ENCODE measurements at regions not wholly inside any gene's neighbourhood (a gene's known extent, or its start where the extent isn't known, plus 50 kb on each side); places are given as distances from the start of the nearest gene placed in this dataset.
"Not testable (repeated sequence)": the region's sequence is repeated elsewhere in the genome, so short reads cannot be mapped to it uniquely, and the experiment has no call there.

DNA sequence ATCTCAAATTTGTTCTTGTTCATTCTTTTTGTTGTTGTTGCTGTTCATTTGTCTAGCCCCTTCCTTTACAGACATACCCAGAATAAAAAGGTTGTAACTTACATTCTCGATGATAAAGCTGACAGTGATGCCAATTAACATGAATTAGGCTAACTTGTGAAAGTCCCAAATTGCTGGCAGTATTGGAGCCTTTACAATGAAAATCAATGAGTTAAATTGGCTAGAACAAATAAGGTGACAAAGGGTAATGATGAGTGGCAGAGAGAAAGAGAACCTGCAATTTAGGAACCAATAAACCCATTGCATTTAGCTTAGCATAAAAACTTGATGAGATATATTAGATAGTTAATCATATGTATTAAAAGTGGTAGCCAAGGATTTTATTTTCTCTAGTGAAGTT lies 521.0 kb downstream of the ADCYAP1 start:
- FAIRE-seq = no peak
- TF ChIP-seq, protein P1, sequence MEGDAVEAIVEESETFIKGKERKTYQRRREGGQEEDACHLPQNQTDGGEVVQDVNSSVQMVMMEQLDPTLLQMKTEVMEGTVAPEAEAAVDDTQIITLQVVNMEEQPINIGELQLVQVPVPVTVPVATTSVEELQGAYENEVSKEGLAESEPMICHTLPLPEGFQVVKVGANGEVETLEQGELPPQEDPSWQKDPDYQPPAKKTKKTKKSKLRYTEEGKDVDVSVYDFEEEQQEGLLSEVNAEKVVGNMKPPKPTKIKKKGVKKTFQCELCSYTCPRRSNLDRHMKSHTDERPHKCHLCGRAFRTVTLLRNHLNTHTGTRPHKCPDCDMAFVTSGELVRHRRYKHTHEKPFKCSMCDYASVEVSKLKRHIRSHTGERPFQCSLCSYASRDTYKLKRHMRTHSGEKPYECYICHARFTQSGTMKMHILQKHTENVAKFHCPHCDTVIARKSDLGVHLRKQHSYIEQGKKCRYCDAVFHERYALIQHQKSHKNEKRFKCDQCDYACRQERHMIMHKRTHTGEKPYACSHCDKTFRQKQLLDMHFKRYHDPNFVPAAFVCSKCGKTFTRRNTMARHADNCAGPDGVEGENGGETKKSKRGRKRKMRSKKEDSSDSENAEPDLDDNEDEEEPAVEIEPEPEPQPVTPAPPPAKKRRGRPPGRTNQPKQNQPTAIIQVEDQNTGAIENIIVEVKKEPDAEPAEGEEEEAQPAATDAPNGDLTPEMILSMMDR (IDR thresholded peaks at IDR 0.05; ENCODE audit: insufficient read depth, missing control alignments) = no peak

DNA sequence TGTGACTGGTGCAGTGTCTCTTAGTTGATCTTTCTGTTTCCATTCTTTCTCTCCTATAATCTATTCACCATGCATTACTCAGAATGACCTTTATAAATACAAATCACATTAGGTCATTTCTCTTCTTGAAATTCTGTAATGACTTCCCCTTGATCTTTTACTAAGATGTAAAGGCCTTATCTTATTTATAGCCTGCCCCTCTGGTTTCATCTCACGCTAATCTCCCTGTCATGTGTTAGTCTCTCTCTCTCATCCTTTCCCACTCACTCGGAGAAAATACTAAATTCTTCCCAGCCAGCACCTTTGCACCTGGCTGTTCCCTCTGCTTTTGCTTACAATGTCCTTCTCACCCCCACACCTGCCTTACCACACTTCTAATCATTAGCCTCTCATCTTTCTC lies 530.8 kb downstream of the ADCYAP1 start:
- TF ChIP-seq, protein P1 (IDR thresholded peaks at IDR 0.05; ENCODE audit: insufficient read depth, missing control alignments) = no peak
- DNase-seq (ENCODE audit: insufficient read length, low spot score) = no peak
- peak; percentile 77 for FAIRE-seq

More for the DNA sequence above, 521.0 kb downstream of the ADCYAP1 start:
- no peak for DNase-seq (ENCODE audit: insufficient read length, low spot score)

DNA sequence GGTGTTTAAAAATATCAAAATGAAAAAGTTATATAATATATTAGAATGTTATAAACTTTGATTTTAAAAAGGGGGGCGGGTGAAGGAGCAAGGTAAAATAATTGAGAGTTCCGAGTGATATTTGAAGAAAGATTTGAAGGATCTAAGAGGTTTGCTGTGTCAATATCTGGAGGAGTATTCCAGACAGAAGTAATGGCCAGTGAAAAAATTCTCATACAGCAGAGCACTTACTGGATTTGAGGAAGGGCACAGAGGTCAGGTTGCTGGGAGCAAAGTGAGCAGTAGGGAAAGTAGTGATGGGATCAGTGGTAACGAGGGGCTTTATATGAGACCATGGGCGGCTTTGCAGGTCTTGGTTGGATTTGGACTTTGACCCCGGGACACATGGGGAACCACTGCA lies 531.5 kb downstream of the ADCYAP1 start:
- FAIRE-seq (no peak), DNase-seq (ENCODE audit: insufficient read length, low spot score) (no peak)
- TF ChIP-seq, protein P1 (IDR thresholded peaks at IDR 0.05; ENCODE audit: insufficient read depth, missing control alignments) = no peak

DNA sequence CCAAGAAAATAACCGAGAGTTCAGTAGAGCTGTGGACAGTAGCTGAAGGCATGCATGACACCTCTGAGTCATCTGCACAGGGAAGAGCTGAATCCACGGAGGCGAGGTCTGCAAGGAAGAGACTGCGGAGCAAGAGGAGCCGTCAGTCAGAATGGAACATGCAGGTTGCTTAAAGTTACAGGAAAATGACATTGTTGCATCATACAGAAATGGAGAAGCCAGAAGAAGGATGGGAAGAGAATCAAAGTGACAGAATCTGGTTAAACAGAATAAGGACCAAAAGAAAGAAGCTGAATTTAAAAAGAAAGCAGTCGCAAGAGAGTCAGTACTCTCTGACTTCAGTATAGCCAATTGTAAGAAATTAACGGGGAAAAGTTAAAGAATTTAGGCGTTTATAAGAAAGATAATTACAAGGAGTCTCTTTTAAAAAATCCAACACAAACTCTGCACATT lies 533.8 kb downstream of the ADCYAP1 start:
- TF ChIP-seq, protein P1 (IDR thresholded peaks at IDR 0.05; ENCODE audit: insufficient read depth, missing control alignments) = no peak
- DNase-seq (ENCODE audit: insufficient read length, low spot score) = no peak

DNA sequence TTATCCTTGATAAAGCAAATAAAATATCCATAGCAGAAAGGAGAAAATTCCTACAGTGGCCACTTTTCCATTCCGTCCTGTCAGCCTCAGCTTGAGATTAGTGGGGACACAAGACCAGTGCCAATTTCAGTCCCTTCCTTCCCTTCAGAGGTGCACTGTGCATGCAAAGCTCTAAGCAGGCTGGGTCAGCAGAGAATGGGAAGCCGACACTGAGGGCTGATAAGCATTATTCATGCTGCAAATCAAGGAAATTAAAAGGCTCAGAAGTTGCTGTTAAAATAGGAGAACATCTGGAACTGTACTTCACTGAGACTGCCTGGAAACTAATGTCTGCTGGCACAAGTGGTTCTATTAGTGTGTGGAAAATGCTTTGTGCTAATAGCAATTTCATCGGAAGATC lies 534.3 kb downstream of the ADCYAP1 start:
- TF ChIP-seq, protein P1 (IDR thresholded peaks at IDR 0.05; ENCODE audit: insufficient read depth, missing control alignments) = no peak
- no peak for DNase-seq (ENCODE audit: insufficient read length, low spot score)
- FAIRE-seq = no peak

More for the DNA sequence above, 533.8 kb downstream of the ADCYAP1 start:
- FAIRE-seq = no peak

DNA sequence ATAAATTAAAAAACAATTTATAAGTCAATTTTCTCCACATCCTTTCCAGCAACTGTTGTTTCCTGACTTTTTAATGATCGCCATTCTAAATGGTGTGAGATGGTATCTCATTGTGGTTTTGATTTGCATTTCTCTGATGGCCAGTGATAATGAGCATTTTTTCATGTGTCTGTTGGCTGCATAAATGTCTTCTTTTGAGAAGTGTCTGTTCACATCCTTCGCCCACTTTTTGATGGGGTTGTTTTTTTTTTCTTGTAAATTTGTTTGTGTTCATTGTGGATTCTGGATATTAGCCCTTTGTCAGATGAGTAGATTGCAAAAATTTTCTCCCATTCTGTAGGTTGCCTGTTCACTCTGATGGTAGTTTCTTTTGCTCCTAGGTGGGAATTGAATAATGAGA lies 539.4 kb downstream of the ADCYAP1 start:
- not testable (repeated sequence) for DNase-seq (ENCODE audit: insufficient read length, low spot score); FAIRE-seq

DNA sequence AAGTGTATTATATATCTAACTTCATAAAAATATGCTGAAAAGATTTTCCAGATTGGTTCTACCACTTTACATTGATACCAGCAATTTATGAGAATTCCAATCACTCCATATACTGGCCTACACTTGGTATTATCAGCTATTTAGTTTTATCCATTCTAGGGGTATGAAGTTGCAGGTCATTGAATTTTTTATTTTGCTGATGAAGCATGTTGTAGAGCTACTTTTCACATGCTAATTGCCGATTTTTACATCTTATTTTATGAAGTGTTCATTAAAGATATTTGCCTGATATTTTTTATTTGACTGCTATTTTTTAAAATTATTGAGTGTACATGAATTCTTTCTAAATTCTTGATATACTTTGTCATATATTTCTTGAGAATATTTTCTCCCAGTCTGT lies 542.1 kb downstream of the ADCYAP1 start:
- FAIRE-seq = peak; percentile 77
- TF ChIP-seq, protein P1 (IDR thresholded peaks at IDR 0.05; ENCODE audit: insufficient read depth, missing control alignments) = no peak
- DNase-seq (ENCODE audit: insufficient read length, low spot score) = no peak

DNA sequence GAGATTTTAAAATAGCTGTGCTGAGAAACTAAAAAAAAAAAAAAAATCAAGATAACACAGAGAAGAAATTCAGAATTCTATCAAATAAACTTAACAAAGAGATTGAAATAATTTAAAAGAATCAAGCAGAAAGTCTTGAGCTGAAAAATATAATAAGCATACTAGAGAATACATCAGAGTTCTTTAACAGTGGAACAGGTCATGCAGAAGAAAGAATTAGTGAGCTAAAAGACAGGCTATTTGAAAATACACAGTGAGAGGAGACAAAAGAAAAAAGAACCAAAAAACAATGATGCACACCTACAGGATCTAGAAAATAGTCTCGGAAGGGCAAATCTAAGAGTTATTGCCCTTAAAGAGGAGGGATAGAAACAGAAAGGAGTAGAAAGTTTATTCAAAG lies 548.1 kb downstream of the ADCYAP1 start:
- TF ChIP-seq, protein P1 (IDR thresholded peaks at IDR 0.05; ENCODE audit: insufficient read depth, missing control alignments) = no peak
- FAIRE-seq = no peak

More for the DNA sequence above, 548.1 kb downstream of the ADCYAP1 start:
- no peak for DNase-seq (ENCODE audit: insufficient read length, low spot score)

Data from D721Med (cell line).